DOHH2 (cell line): ENCODE measurements at regions not wholly inside any gene's neighbourhood (a gene's known extent, or its start where the extent isn't known, plus 50 kb on each side); places are given as distances from the start of the nearest gene placed in this dataset.

Experiments
- CTCF ChIP-seq: fragments of 200-600 bp; sonication (generic); IDR thresholded peaks from one replicate; pipeline ENCODE4 v1.5.1; 2014; ENCODE audit warnings: antibody characterized with exemption, mild to moderate bottlenecking, low read depth, low read length; ENCODE audit not compliant: poor library complexity, severe bottlenecking
- EZH2phosphoT487 ChIP-seq: fragments of 200-600 bp; sonication (generic); IDR thresholded peaks from 2 replicates; pipeline ENCODE4 v1.6.1; 2017; ENCODE audit warnings: borderline replicate concordance, mild to moderate bottlenecking, antibody characterized with exemption, low read length, moderate library complexity, mixed read lengths

GRCh38 chr5:152599096-152599495 is 194.0 kb upstream of the NMUR2 start:
- TF ChIP-seq CTCF (no peak), EZH2phosphoT487 (no peak)
